WTC11 (cell line): ENCODE measurements at regions not wholly inside any gene's neighbourhood (a gene's known extent, or its start where the extent isn't known, plus 50 kb on each side); places are given as distances from the start of the nearest gene placed in this dataset.
A peak's percentile ranks its signal among the peaks of the same experiment; 100 is the strongest.

Source experiments
- ATAC-seq: fragments of 200-7000 bp; cut with Tn5 transposase; 2 replicates; pipeline ENCODE4 v1.10.0; 2021; ENCODE audit warnings: mild to moderate bottlenecking, moderate library complexity
- CTCF ChIA-PET: fragments of 300-600 bp; sonication (Branson Sonifier 250); formaldehyde crosslinking; loops from one replicate; lab custom pipeline; 2021; ENCODE audit warnings: antibody characterized with exemption; lab: Charles Lee
- POLR2A ChIA-PET: fragments of 350-600 bp; sonication (Branson Sonifier 250); formaldehyde crosslinking; loops from one replicate; lab custom pipeline; 2021; ENCODE audit warnings: antibody characterized with exemption; lab: Charles Lee
- DNase-seq: peaks from one replicate; pipeline ENCODE4 v3.0.0; 2021; ENCODE audit warnings: low spot score
- H3K27ac Mint-ChIP-seq: 2 replicates; pipeline ENCODE4 v1.8.0; 2021; ENCODE audit warnings: mixed read lengths
- H3K27me3 Mint-ChIP-seq: 2 replicates; pipeline ENCODE4 v1.8.0; 2021; ENCODE audit warnings: low read depth, mild to moderate bottlenecking, moderate library complexity, mixed read lengths
- H3K36me3 Mint-ChIP-seq: 2 replicates; pipeline ENCODE4 v1.8.0; 2021; ENCODE audit warnings: mixed read lengths
- H3K4me1 Mint-ChIP-seq: 2 replicates; pipeline ENCODE4 v1.8.0; 2022; ENCODE audit warnings: mixed read lengths
- H3K4me3 Mint-ChIP-seq: 2 replicates; pipeline ENCODE4 v1.8.0; 2021; ENCODE audit warnings: mild to moderate bottlenecking, moderate library complexity, mixed read lengths
- H3K9me3 Mint-ChIP-seq: 2 replicates; pipeline ENCODE4 v1.8.0; 2021; ENCODE audit warnings: mixed read lengths
- ATF2 ChIP-seq: sonication (generic); formaldehyde crosslinking; IDR thresholded peaks from 2 replicates; pipeline ENCODE4 v1.8.1; 2022; ENCODE audit warnings: low read depth, missing genetic modification reagents, borderline replicate concordance
- EMX1 ChIP-seq: fragments of 250-450 bp; sonication (Bioruptor Pico); IDR thresholded peaks from 2 replicates; pipeline ENCODE4 v1.8.0; 2021; ENCODE audit warnings: mild to moderate bottlenecking
- ESRRA ChIP-seq: sonication (generic); formaldehyde crosslinking; IDR thresholded peaks from 2 replicates; pipeline ENCODE4 v1.8.1; 2022; ENCODE audit warnings: mild to moderate bottlenecking, missing genetic modification reagents, borderline replicate concordance
- FOXK1 ChIP-seq: sonication (generic); formaldehyde crosslinking; IDR thresholded peaks from 2 replicates; pipeline ENCODE4 v1.8.0; 2022; ENCODE audit warnings: mild to moderate bottlenecking, moderate library complexity, missing genetic modification reagents
- GRHL2 ChIP-seq: fragments of 250-450 bp; sonication (Bioruptor Pico); IDR thresholded peaks from 2 replicates; pipeline ENCODE4 v1.8.0; 2022; ENCODE audit warnings: mild to moderate bottlenecking, moderate library complexity; ENCODE audit not compliant: insufficient replicate concordance, severe bottlenecking
- IRF2 ChIP-seq: sonication (generic); formaldehyde crosslinking; IDR thresholded peaks from 2 replicates; pipeline ENCODE4 v1.8.0; 2022; ENCODE audit warnings: low read depth, missing genetic modification reagents, borderline replicate concordance
- MYBL2 ChIP-seq: sonication (generic); formaldehyde crosslinking; IDR thresholded peaks from 2 replicates; pipeline ENCODE4 v1.8.1; 2023; ENCODE audit warnings: mild to moderate bottlenecking, moderate library complexity, missing genetic modification reagents
- NR3C1 ChIP-seq: sonication (generic); formaldehyde crosslinking; conservative IDR thresholded peaks from 2 replicates; pipeline ENCODE4 v1.8.1; 2023; ENCODE audit warnings: low read depth, mild to moderate bottlenecking, missing genetic modification reagents
- RORB ChIP-seq: fragments of 250-450 bp; sonication (Bioruptor Pico); IDR thresholded peaks from 2 replicates; pipeline ENCODE4 v1.9.0; 2021; ENCODE audit warnings: mild to moderate bottlenecking
- SP1 ChIP-seq: sonication (generic); formaldehyde crosslinking; conservative IDR thresholded peaks from 2 replicates; pipeline ENCODE4 v1.8.1; 2022; ENCODE audit warnings: missing genetic modification reagents
- ZMAT4 ChIP-seq: fragments of 250-450 bp; sonication (Bioruptor Pico); IDR thresholded peaks from 2 replicates; pipeline ENCODE4 v1.9.0; 2021; ENCODE audit warnings: mild to moderate bottlenecking
- ZNF232 ChIP-seq: sonication (generic); formaldehyde crosslinking; IDR thresholded peaks from 2 replicates; pipeline ENCODE4 v1.8.0; 2022; ENCODE audit warnings: mild to moderate bottlenecking, missing genetic modification reagents
- ZNF263 ChIP-seq: sonication (generic); formaldehyde crosslinking; IDR thresholded peaks from 2 replicates; pipeline ENCODE4 v1.8.1; 2022; ENCODE audit warnings: low read depth, mild to moderate bottlenecking, moderate library complexity, missing genetic modification reagents
- ZNF317 ChIP-seq: sonication (generic); formaldehyde crosslinking; IDR thresholded peaks from 2 replicates; pipeline ENCODE4 v1.8.1; 2023; ENCODE audit warnings: low read depth, mild to moderate bottlenecking, moderate library complexity, missing genetic modification reagents, borderline replicate concordance
- ZNF532 ChIP-seq: fragments of 250-450 bp; sonication (Bioruptor Pico); IDR thresholded peaks from 2 replicates; pipeline ENCODE4 v1.9.0; 2021; ENCODE audit warnings: mild to moderate bottlenecking, borderline replicate concordance
- TF ChIP-seq, protein P1 (sequence below): fragments of 250-450 bp; sonication (Bioruptor Pico); IDR thresholded peaks from 2 replicates; pipeline ENCODE4 v2.1.2; 2022; ENCODE audit warnings: mild to moderate bottlenecking, moderate library complexity
- TF ChIP-seq, protein P2 (sequence below): sonication (generic); formaldehyde crosslinking; IDR thresholded peaks from 2 replicates; pipeline ENCODE4 v1.8.1; 2022; ENCODE audit warnings: missing genetic modification reagents, borderline replicate concordance
- TF ChIP-seq, protein P3 (sequence below): fragments of 200-600 bp; IDR thresholded peaks from 2 replicates; pipeline ENCODE4 v1.8.0; 2022; ENCODE audit warnings: antibody characterized with exemption
- TF ChIP-seq, protein P4 (sequence below): sonication (generic); formaldehyde crosslinking; IDR thresholded peaks from 2 replicates; pipeline ENCODE4 v1.8.1; 2023; ENCODE audit warnings: mild to moderate bottlenecking, missing genetic modification reagents

DNA sequence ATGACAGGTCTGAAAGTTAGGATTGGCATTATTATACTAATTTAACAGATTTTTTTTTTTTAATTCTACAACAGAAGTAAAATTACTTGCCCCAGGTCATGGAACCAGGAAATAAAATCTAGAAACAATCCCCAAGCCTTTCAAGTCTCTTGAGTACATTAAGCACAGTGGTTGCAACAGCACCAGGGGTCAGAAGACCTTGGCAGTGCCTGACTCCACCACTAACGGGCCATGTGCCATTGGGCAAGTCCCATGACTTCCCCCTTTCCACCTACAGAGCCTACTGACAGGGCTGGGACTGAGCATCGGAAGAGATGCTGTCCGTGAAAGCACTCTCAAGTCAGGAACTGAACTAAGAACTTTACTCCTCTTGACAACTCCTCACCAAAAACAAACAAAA, 98.6 kb upstream of the AKIP1 start:
- Mint-ChIP-seq H3K4me1 (peaks cover 25% of the 10 kb centered on the region), H3K27ac (no peak overlapping the region), H3K27me3 (no peaks in the 10 kb centered on the region), H3K36me3 (no peaks in the 10 kb centered on the region), H3K9me3 (no peaks in the 10 kb centered on the region), H3K4me3 (no peak overlapping the region)
- ChIA-PET CTCF (interaction anchor here (0.6 to 3.9 kb wide), 5 partner anchors 21 to 147 kb away, joined by 3 to 21 read pairs (median 6); no protein-coding TSS in a partner anchor), POLR2A (no interaction called here)
- TF ChIP-seq MYBL2 (CRISPR knock-in tag) (no peak), ZMAT4 (CRISPR knock-in tag) (no peak), ZNF532 (no peak), FOXK1 (CRISPR knock-in tag) (no peak), IRF2 (CRISPR knock-in tag) (no peak), ESRRA (no peak), ZNF263 (CRISPR knock-in tag) (no peak), ATF2 (CRISPR knock-in tag) (no peak), EMX1 (no peak), ZNF232 (CRISPR knock-in tag) (no peak), NR3C1 (CRISPR knock-in tag) (no peak), GRHL2 (CRISPR knock-in tag) (no peak), ZNF317 (CRISPR knock-in tag) (no peak), SP1 (CRISPR knock-in tag) (no peak)
- TF ChIP-seq, protein P1, sequence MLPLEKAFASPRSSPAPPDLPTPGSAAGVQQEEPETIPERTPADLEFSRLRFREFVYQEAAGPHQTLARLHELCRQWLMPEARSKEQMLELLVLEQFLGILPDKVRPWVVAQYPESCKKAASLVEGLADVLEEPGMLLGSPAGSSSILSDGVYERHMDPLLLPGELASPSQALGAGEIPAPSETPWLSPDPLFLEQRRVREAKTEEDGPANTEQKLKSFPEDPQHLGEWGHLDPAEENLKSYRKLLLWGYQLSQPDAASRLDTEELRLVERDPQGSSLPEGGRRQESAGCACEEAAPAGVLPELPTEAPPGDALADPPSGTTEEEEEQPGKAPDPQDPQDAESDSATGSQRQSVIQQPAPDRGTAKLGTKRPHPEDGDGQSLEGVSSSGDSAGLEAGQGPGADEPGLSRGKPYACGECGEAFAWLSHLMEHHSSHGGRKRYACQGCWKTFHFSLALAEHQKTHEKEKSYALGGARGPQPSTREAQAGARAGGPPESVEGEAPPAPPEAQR (CRISPR knock-in tag) = no peak
- TF ChIP-seq, protein P2, sequence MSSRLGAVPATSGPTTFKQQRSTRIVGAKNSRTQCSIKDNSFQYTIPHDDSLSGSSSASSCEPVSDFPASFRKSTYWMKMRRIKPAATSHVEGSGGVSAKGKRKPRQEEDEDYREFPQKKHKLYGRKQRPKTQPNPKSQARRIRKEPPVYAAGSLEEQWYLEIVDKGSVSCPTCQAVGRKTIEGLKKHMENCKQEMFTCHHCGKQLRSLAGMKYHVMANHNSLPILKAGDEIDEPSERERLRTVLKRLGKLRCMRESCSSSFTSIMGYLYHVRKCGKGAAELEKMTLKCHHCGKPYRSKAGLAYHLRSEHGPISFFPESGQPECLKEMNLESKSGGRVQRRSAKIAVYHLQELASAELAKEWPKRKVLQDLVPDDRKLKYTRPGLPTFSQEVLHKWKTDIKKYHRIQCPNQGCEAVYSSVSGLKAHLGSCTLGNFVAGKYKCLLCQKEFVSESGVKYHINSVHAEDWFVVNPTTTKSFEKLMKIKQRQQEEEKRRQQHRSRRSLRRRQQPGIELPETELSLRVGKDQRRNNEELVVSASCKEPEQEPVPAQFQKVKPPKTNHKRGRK = no peak
- no peak for DNase-seq
- ATAC-seq = no peak

GRCh38 chr11:8813658-8814057, 97.3 kb upstream of the AKIP1 start:
- ChIA-PET CTCF (interaction anchor here (0.6 to 2.3 kb wide), 16 partner anchors 10 to 1959 kb away, joined by 3 to 14 read pairs (median 4); partner anchors contain the start of genes AKIP1 and TMEM9B), POLR2A (interaction anchor here (0.7 to 1.0 kb wide), 3 partner anchors 123 to 146 kb away, joined by 3 to 5 read pairs (median 3); no protein-coding TSS in a partner anchor)
- H3K27ac Mint-ChIP-seq = no peak overlapping the region
- TF ChIP-seq, protein P3, sequence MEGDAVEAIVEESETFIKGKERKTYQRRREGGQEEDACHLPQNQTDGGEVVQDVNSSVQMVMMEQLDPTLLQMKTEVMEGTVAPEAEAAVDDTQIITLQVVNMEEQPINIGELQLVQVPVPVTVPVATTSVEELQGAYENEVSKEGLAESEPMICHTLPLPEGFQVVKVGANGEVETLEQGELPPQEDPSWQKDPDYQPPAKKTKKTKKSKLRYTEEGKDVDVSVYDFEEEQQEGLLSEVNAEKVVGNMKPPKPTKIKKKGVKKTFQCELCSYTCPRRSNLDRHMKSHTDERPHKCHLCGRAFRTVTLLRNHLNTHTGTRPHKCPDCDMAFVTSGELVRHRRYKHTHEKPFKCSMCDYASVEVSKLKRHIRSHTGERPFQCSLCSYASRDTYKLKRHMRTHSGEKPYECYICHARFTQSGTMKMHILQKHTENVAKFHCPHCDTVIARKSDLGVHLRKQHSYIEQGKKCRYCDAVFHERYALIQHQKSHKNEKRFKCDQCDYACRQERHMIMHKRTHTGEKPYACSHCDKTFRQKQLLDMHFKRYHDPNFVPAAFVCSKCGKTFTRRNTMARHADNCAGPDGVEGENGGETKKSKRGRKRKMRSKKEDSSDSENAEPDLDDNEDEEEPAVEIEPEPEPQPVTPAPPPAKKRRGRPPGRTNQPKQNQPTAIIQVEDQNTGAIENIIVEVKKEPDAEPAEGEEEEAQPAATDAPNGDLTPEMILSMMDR = peak; percentile 93
- TF ChIP-seq, protein P4, sequence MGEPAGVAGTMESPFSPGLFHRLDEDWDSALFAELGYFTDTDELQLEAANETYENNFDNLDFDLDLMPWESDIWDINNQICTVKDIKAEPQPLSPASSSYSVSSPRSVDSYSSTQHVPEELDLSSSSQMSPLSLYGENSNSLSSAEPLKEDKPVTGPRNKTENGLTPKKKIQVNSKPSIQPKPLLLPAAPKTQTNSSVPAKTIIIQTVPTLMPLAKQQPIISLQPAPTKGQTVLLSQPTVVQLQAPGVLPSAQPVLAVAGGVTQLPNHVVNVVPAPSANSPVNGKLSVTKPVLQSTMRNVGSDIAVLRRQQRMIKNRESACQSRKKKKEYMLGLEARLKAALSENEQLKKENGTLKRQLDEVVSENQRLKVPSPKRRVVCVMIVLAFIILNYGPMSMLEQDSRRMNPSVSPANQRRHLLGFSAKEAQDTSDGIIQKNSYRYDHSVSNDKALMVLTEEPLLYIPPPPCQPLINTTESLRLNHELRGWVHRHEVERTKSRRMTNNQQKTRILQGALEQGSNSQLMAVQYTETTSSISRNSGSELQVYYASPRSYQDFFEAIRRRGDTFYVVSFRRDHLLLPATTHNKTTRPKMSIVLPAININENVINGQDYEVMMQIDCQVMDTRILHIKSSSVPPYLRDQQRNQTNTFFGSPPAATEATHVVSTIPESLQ = no peak
- no peak for TF ChIP-seq RORB
- ATAC-seq (peak; percentile 80), DNase-seq (peak; percentile 89)
- peaks cover 25% of the 10 kb centered on the region for H3K4me1 Mint-ChIP-seq
- H3K4me3 Mint-ChIP-seq = no peak overlapping the region
- H3K9me3 Mint-ChIP-seq = no peaks in the 10 kb centered on the region
- no peaks in the 10 kb centered on the region for H3K36me3 Mint-ChIP-seq
- H3K27me3 Mint-ChIP-seq = no peaks in the 10 kb centered on the region
